Omental fat pad (tissue), 3 donors: ENCODE measurements at regions not wholly inside any gene's neighbourhood (a gene's known extent, or its start where the extent isn't known, plus 50 kb on each side); places are given as distances from the start of the nearest gene placed in this dataset.

Experiments
- ATAC-seq: fragments of 150-250 bp; one replicate; pipeline ENCODE4 v1.9.1; 2016; ENCODE audit warnings: mild to moderate bottlenecking, moderate library complexity; ENCODE audit not compliant: low FRiP score
- DNase-seq: peaks from one replicate; pipeline ENCODE4 v3.0.0-alpha.2; 2019; ENCODE audit warnings: low spot score
- TF ChIP-seq, protein P1 (sequence below), 3 donors: fragments of 450-650 bp; IDR thresholded peaks; one replicate each; pipeline ENCODE4 v1.5.1; 2016 to 2017; ENCODE audit warnings: antibody characterized with exemption in 3 of 3, mild to moderate bottlenecking in 3 of 3, moderate library complexity in 2 of 3

GRCh38 chr4:184309241-184310170, 91.8 kb upstream of the ENPP6 start:
- DNase-seq (no peak), ATAC-seq (no peak)
- TF ChIP-seq, protein P1, sequence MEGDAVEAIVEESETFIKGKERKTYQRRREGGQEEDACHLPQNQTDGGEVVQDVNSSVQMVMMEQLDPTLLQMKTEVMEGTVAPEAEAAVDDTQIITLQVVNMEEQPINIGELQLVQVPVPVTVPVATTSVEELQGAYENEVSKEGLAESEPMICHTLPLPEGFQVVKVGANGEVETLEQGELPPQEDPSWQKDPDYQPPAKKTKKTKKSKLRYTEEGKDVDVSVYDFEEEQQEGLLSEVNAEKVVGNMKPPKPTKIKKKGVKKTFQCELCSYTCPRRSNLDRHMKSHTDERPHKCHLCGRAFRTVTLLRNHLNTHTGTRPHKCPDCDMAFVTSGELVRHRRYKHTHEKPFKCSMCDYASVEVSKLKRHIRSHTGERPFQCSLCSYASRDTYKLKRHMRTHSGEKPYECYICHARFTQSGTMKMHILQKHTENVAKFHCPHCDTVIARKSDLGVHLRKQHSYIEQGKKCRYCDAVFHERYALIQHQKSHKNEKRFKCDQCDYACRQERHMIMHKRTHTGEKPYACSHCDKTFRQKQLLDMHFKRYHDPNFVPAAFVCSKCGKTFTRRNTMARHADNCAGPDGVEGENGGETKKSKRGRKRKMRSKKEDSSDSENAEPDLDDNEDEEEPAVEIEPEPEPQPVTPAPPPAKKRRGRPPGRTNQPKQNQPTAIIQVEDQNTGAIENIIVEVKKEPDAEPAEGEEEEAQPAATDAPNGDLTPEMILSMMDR (IDR thresholded peaks at IDR 0.05), result no peak

DNA sequence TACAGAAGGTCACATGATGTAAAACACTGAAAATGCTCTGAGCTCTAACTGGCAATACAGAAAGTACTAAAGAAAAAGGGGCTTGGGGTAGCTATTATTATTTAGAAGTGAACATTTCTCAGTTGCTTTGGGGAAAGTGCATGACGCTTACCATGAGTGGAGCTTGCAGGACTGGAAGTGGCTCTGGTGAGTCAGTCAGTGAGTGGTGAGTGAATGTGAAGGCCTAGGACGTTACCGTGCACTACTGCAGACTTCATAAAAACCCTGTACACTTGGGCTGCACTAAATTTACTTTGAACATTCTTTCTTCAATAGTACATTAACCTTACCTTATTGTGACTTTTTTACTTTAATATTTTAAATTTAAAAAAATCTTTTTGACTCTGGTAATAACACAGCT, 89.3 kb upstream of the ENPP6 start:
- TF ChIP-seq, protein P1 (IDR thresholded peaks at IDR 0.05), result no peak
- no peak for ATAC-seq
- no peak for DNase-seq

- DNase-seq (no peak), ATAC-seq (no peak)
- TF ChIP-seq, protein P1 (IDR thresholded peaks at IDR 0.05), result no peak
Measured at GRCh38 chr4:184306470-184306869, 88.8 kb upstream of the ENPP6 start.

DNA sequence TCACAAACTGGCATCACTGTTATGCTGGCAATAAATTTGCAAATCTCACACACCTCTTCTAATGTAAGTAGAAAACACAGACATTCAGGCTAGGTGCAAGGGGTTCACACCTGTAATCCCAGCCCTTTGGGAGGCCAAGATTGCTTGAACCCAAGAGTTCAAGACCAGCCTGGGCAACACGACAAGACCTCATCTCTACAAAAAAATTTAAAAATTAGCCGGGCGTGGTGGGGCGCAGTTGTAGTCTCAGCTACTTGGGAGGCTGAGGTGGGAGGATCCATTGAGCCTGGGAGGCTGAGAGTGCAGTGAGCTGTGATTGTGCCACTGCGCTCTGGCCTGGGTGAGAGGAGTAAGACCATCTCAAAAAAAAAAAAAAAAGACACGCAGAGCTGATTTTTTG, 83.1 kb upstream of the ENPP6 start:
- TF ChIP-seq, protein P1 (IDR thresholded peaks at IDR 0.05), result no peak
- no peak for DNase-seq
- no peak for ATAC-seq

DNA sequence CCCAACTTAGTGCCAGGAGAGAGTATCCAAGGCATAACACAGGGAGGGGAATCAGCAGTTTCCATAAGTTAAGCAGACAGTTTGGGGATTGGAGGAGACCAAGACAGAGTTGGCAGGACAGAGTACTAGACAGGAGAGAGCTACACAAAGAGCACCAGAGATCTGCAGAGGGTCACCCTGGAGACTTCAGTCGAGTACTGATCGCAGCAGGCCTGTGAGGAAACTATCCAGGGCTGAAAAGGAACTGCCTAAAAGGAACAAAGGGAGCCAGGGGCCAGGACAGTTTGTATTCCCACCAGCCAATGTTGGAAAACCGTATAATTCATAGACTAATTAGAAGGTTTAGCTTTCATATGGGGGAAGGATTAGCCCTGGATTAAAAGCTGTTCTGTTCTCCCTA, 80.6 kb upstream of the ENPP6 start:
- TF ChIP-seq, protein P1 (IDR thresholded peaks at IDR 0.05), result no peak
- DNase-seq (no peak), ATAC-seq (no peak)

GRCh38 chr4:184295206-184295605, 77.5 kb upstream of the ENPP6 start:
- ATAC-seq (no peak), DNase-seq (no peak)
- TF ChIP-seq, protein P1 (IDR thresholded peaks at IDR 0.05), result no peak

DNA sequence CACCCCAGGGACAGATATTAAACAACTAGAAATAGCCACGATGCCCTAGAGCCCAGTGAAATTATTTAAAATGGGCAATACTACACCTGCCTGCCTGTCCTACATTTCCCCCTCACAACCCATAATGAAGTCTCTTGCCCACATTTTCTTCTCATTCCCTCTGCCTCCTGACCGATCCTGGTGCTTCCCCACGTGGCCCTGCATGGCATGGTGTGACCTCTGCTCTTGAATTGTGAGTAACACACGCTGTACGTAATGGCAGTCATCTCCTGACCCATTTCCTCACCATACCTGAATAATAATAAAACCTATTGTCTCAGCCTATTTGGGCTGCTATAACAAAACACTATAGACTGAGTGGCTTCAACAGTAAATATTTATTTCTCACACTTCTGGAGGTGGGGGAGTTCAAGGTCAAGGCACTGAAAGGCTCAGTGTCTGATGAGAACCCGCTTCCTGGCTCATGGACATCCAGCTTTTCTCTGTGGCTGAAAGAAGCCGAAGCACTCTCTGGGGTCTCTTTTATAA, 77.0 kb upstream of the ENPP6 start:
- ATAC-seq (no peak), DNase-seq (no peak)
- TF ChIP-seq, protein P1 (IDR thresholded peaks at IDR 0.05), result no peak
